PC-3 (cell line): ENCODE measurements at regions not wholly inside any gene's neighbourhood (a gene's known extent, or its start where the extent isn't known, plus 50 kb on each side); places are given as distances from the start of the nearest gene placed in this dataset.

Source experiments
- ATAC-seq: fragments of 200-7000 bp; cut with Tn5 transposase; 2 replicates; pipeline ENCODE4 v1.9.1; 2020; ENCODE audit warnings: mild to moderate bottlenecking, moderate library complexity
- BruUV-seq: library from RNA; stranded (reverse); fragments of 400-500 nt; replicated peaks from 2 replicates; lab custom pipeline; 2021; lab: Mats Ljungman, UMichigan
- CTCF ChIA-PET: fragments of 300-600 bp; sonication (Branson Sonifier 250); formaldehyde crosslinking; loops from one replicate; lab custom pipeline; 2022; ENCODE audit warnings: antibody characterized with exemption; lab: Charles Lee
- POLR2A ChIA-PET: fragments of 300-600 bp; sonication (Branson Sonifier 250); formaldehyde crosslinking; loops from one replicate; lab custom pipeline; 2022; ENCODE audit warnings: antibody characterized with exemption; ENCODE audit not compliant: unreplicated experiment; lab: Charles Lee
- DNase-seq: peaks from one replicate; pipeline ENCODE4 v3.0.0-alpha.2; 2015
- H2AFZ ChIP-seq: fragments of 300-600 bp; sonication (generic); 2 replicates; pipeline ENCODE4 v1.6.0; 2016; ENCODE audit warnings: antibody characterized with exemption, low read length
- H3F3A ChIP-seq: fragments of 300-600 bp; sonication (generic); one replicate; pipeline ENCODE4 v1.6.0; 2017; ENCODE audit warnings: antibody characterized with exemption, low read length, control low read depth, mild to moderate bottlenecking; ENCODE audit not compliant: unreplicated experiment
- H3K27ac ChIP-seq: fragments of 300-600 bp; sonication (generic); 2 replicates; pipeline ENCODE4 v1.5.1; 2016; ENCODE audit warnings: mild to moderate bottlenecking, low read length
- H3K27me3 ChIP-seq: fragments of 300-600 bp; sonication (generic); 2 replicates; pipeline ENCODE4 v1.6.1; 2016; ENCODE audit warnings: low read length, mixed read lengths
- H3K36me3 ChIP-seq: fragments of 300-600 bp; sonication (generic); 2 replicates; pipeline ENCODE4 v1.6.1; 2016; ENCODE audit warnings: low read depth, mixed run types, low read length, mixed read lengths
- H3K4me1 ChIP-seq: fragments of 300-600 bp; sonication (generic); 2 replicates; pipeline ENCODE4 v1.5.1; 2016; ENCODE audit warnings: low read length; ENCODE audit not compliant: insufficient read depth
- H3K4me2 ChIP-seq: fragments of 300-600 bp; sonication (generic); 2 replicates; pipeline ENCODE4 v1.6.0; 2016; ENCODE audit warnings: low read length
- H3K4me3 ChIP-seq: fragments of 300-600 bp; sonication (generic); 2 replicates; pipeline ENCODE4 v1.5.1; 2016; ENCODE audit warnings: mild to moderate bottlenecking, low read length, mixed read lengths
- H3K79me2 ChIP-seq: fragments of 300-600 bp; sonication (generic); 2 replicates; pipeline ENCODE4 v1.6.1; 2017; ENCODE audit warnings: low read length, mixed read lengths
- H3K9ac ChIP-seq: fragments of 300-600 bp; sonication (generic); 2 replicates; pipeline ENCODE4 v1.6.0; 2016; ENCODE audit warnings: mild to moderate bottlenecking, low read length
- H3K9me2 ChIP-seq: fragments of 300-600 bp; sonication (generic); replicated peaks from 2 replicates; pipeline ENCODE4 v1.6.1; 2016; ENCODE audit warnings: mixed run types, low read length, mixed read lengths
- H3K9me3 ChIP-seq: fragments of 300-600 bp; sonication (generic); 2 replicates; pipeline ENCODE4 v1.6.1; 2016; ENCODE audit warnings: low read length, mixed read lengths
- H4K20me1 ChIP-seq: fragments of 300-600 bp; sonication (generic); 2 replicates; pipeline ENCODE4 v1.6.1; 2016; ENCODE audit warnings: low read length, mixed read lengths
- CTCF ChIP-seq: fragments of 300-600 bp; sonication (generic); conservative IDR thresholded peaks from 2 replicates; pipeline ENCODE4 v1.5.1; 2017; ENCODE audit warnings: antibody characterized with exemption, low read depth, mild to moderate bottlenecking, low read length
- EZH2 ChIP-seq: fragments of 300-600 bp; sonication (generic); IDR thresholded peaks from one replicate; pipeline ENCODE4 v1.6.1; 2017; ENCODE audit warnings: antibody characterized with exemption, mild to moderate bottlenecking, low read length; ENCODE audit not compliant: unreplicated experiment
- EZH2phosphoT487 ChIP-seq: fragments of 300-600 bp; sonication (generic); IDR thresholded peaks from 2 replicates; pipeline ENCODE4 v1.6.1; 2018; ENCODE audit warnings: mild to moderate bottlenecking, antibody characterized with exemption, low read length, borderline replicate concordance
- intact Hi-C: fragments of 100-400 bp; cut with micrococcal nuclease; formaldehyde crosslinking; loops from 2 replicates; pipeline ENCODE4 v1.9.0; 2023

- Histone ChIP-seq H3K27ac (no peak overlapping the region), H3K4me3 (no peak overlapping the region), H3F3A (no peaks in the 10 kb centered on the region), H3K79me2 (no peaks in the 10 kb centered on the region), H3K36me3 (no peaks in the 10 kb centered on the region), H3K9ac (no peak overlapping the region), H3K9me3 (no peaks in the 10 kb centered on the region), H3K4me1 (no peaks in the 10 kb centered on the region), H3K9me2 (no peaks in the 10 kb centered on the region), H3K27me3 (no peaks in the 10 kb centered on the region), H4K20me1 (no peaks in the 10 kb centered on the region), H3K4me2 (no peak overlapping the region), H2AFZ (no peak overlapping the region)
- DNase-seq (no peak), ATAC-seq (no peak)
- BruUV-seq: no TSS peak
- CTCF ChIA-PET: no interaction called here
- intact Hi-C loops: loop anchor here (10.0 kb wide), 1 partner anchor 1516 kb away; no protein-coding TSS in a partner anchor
- POLR2A ChIA-PET: interaction anchor here (0.7 kb wide), 1 partner anchor 1661 kb away, joined by 3 read pairs; no protein-coding TSS in a partner anchor
- TF ChIP-seq EZH2phosphoT487 (no peak), CTCF (no peak), EZH2 (no peak)
Measured at GRCh38 chr4:131098976-131099375, 2003.0 kb downstream of the C4orf33 start.

GRCh38 chr4:131113273-131113672 is 2017.3 kb downstream of the C4orf33 start:
- no peak for DNase-seq
- intact Hi-C loops: no loop called here
- Histone ChIP-seq H3K4me3 (no peak overlapping the region), H3K27ac (no peak overlapping the region), H3K9ac (no peak overlapping the region), H3K4me2 (no peak overlapping the region), H3K9me2 (no peaks in the 10 kb centered on the region), H3K79me2 (no peaks in the 10 kb centered on the region), H3F3A (no peaks in the 10 kb centered on the region), H3K4me1 (no peaks in the 10 kb centered on the region), H2AFZ (no peak overlapping the region), H4K20me1 (no peaks in the 10 kb centered on the region), H3K27me3 (no peaks in the 10 kb centered on the region), H3K9me3 (no peaks in the 10 kb centered on the region), H3K36me3 (no peaks in the 10 kb centered on the region)
- ChIA-PET CTCF (no interaction called here), POLR2A (no interaction called here)
- no peak for TF ChIP-seq EZH2phosphoT487
- TF ChIP-seq EZH2: no peak
- no peak for ATAC-seq
- no TSS peak for BruUV-seq

GRCh38 chr4:131113704-131114103 is 2017.8 kb downstream of the C4orf33 start:
- H3K36me3 ChIP-seq: no peaks in the 10 kb centered on the region
- no peaks in the 10 kb centered on the region for H3K4me1 ChIP-seq
- DNase-seq (no peak), ATAC-seq (no peak)
- no peak overlapping the region for H3K27ac ChIP-seq
- H3K4me2 ChIP-seq: no peak overlapping the region
- no TSS peak for BruUV-seq
- intact Hi-C loops: no loop called here
- POLR2A ChIA-PET: interaction anchor here (0.6 kb wide), 1 partner anchor 193 kb away, joined by 6 read pairs; no protein-coding TSS in a partner anchor
- H2AFZ ChIP-seq: no peak overlapping the region
- no peaks in the 10 kb centered on the region for H3K27me3 ChIP-seq
- H3K4me3 ChIP-seq: no peak overlapping the region
- no peaks in the 10 kb centered on the region for H3K9me2 ChIP-seq
- TF ChIP-seq EZH2phosphoT487 (no peak), CTCF (no peak), EZH2 (no peak)
- no peaks in the 10 kb centered on the region for H3F3A ChIP-seq
- H4K20me1 ChIP-seq: no peaks in the 10 kb centered on the region
- H3K9me3 ChIP-seq: no peaks in the 10 kb centered on the region
- no peaks in the 10 kb centered on the region for H3K79me2 ChIP-seq
- CTCF ChIA-PET: no interaction called here
- H3K9ac ChIP-seq: no peak overlapping the region
